Natural killer cell (primary cell): ENCODE measurements at regions not wholly inside any gene's neighbourhood (a gene's known extent, or its start where the extent isn't known, plus 50 kb on each side); places are given as distances from the start of the nearest gene placed in this dataset.

ENCODE experiments used
- ATAC-seq, 3 donors: fragments of 150-1000 bp in 2 of 3; fragments of 200-7000 bp in 1 of 3; cut with Tn5 transposase; 1 replicate in 1 of 3; 2 replicates in 2 of 3; pipeline ENCODE4 v1.10.0; 2021; ENCODE audit warnings: mild to moderate bottlenecking in 2 of 3, moderate library complexity in 2 of 3
- DNase-seq, 2 donors: peaks; one replicate each; pipeline versions ENCODE4 v3.0.0 to v3.0.0-alpha.2; 2013 to 2021; ENCODE audit warnings: mixed read lengths in 1 of 2
- H3K27ac ChIP-seq: one replicate; pipeline ENCODE4 v1.5.1; 2013; ENCODE audit warnings: mild to moderate bottlenecking, low read length
- H3K27me3 ChIP-seq: one replicate; pipeline ENCODE4 v1.6.1; 2013; ENCODE audit warnings: low read length; ENCODE audit not compliant: control insufficient read depth, insufficient read depth
- H3K36me3 ChIP-seq: one replicate; pipeline ENCODE4 v1.6.1; 2013; ENCODE audit warnings: low read length; ENCODE audit not compliant: control insufficient read depth, insufficient read depth
- H3K4me1 ChIP-seq: one replicate; pipeline ENCODE4 v1.6.1; 2013; ENCODE audit warnings: low read length; ENCODE audit not compliant: control insufficient read depth, insufficient read depth
- H3K4me3 ChIP-seq: one replicate; pipeline ENCODE4 v1.5.1; 2013; ENCODE audit warnings: low read length
- H3K9me3 ChIP-seq: one replicate; pipeline ENCODE4 v1.6.1; 2013; ENCODE audit warnings: low read length; ENCODE audit not compliant: control insufficient read depth, insufficient read depth
- H3K27ac Mint-ChIP-seq, 2 donors: one replicate each; pipeline ENCODE4 v1.8.0; 2022; ENCODE audit warnings: mild to moderate bottlenecking in 2 of 2, mixed read lengths in 2 of 2, moderate library complexity in 1 of 2
- H3K27me3 Mint-ChIP-seq, 2 donors: one replicate each; pipeline ENCODE4 v1.8.0; 2022; ENCODE audit warnings: low read depth in 2 of 2, mixed read lengths in 2 of 2
- H3K36me3 Mint-ChIP-seq: one replicate; pipeline ENCODE4 v1.8.0; 2022; ENCODE audit warnings: mixed read lengths
- H3K4me1 Mint-ChIP-seq, 2 donors: one replicate each; pipeline ENCODE4 v1.8.0; 2022; ENCODE audit warnings: mixed read lengths in 2 of 2
- H3K4me3 Mint-ChIP-seq: one replicate; pipeline ENCODE4 v1.8.0; 2022; ENCODE audit warnings: mild to moderate bottlenecking, moderate library complexity, mixed read lengths
- H3K9me3 Mint-ChIP-seq, 2 donors: one replicate each; pipeline ENCODE4 v1.8.0; 2022; ENCODE audit warnings: mixed read lengths in 2 of 2
- CTCF ChIP-seq: fragments of 200-600 bp; IDR thresholded peaks from one replicate; pipeline ENCODE4 v1.8.0; 2022; ENCODE audit warnings: antibody characterized with exemption
- WGBS: methylation state at CpG from one replicate; pipeline ENCODE4 v1.1.7; 2013; ENCODE audit warnings: missing lambda C conversion rate; ENCODE audit not compliant: insufficient coverage; 5-methylcytosine and 5-hydroxymethylcytosine counted together
- intact Hi-C: fragments of 100-400 bp; cut with micrococcal nuclease; formaldehyde crosslinking; loops from one replicate; pipeline ENCODE4 v1.14.2; 2022

- 89% methylated on average over 3 of the region's 3 CpGs for WGBS
- DNase-seq = no peak
- no peak overlapping the region for H3K4me3 ChIP-seq
- H3K27me3 ChIP-seq = no peaks in the 10 kb centered on the region
- H3K9me3 ChIP-seq = no peaks in the 10 kb centered on the region
- no peaks in the 10 kb centered on the region for H3K4me1 ChIP-seq
- no peak overlapping the region for H3K4me3 Mint-ChIP-seq
- no peak overlapping the region for H3K27ac ChIP-seq
- H3K27ac Mint-ChIP-seq = no peak overlapping the region
- H3K27me3 Mint-ChIP-seq = no peaks in the 10 kb centered on the region
- H3K4me1 Mint-ChIP-seq = no peaks in the 10 kb centered on the region
- no peak for TF ChIP-seq CTCF
- no peaks in the 10 kb centered on the region for H3K36me3 ChIP-seq
- intact Hi-C loops = no loop called here
- no peaks in the 10 kb centered on the region for H3K36me3 Mint-ChIP-seq
- no peak for ATAC-seq
- no peaks in the 10 kb centered on the region for H3K9me3 Mint-ChIP-seq
These were observed 235.3 kb upstream of the GOLIM4 start for GRCh38 chr3:168330983-168331382.

- no peaks in the 10 kb centered on the region for H3K9me3 Mint-ChIP-seq
- H3K4me1 Mint-ChIP-seq = no peaks in the 10 kb centered on the region
- H3K9me3 ChIP-seq = no peaks in the 10 kb centered on the region
- H3K27me3 Mint-ChIP-seq = no peaks in the 10 kb centered on the region
- TF ChIP-seq CTCF = no peak
- no peak for ATAC-seq
- no peaks in the 10 kb centered on the region for H3K36me3 Mint-ChIP-seq
- intact Hi-C loops = no loop called here
- no CpG with 5 or more reads among the region's 1 CpG for WGBS
- H3K27ac Mint-ChIP-seq = no peak overlapping the region
- no peak overlapping the region for H3K4me3 Mint-ChIP-seq
- DNase-seq = no peak
- no peaks in the 10 kb centered on the region for H3K4me1 ChIP-seq
- no peak overlapping the region for H3K4me3 ChIP-seq
- no peaks in the 10 kb centered on the region for H3K36me3 ChIP-seq
- H3K27me3 ChIP-seq = no peaks in the 10 kb centered on the region
- H3K27ac ChIP-seq = no peak overlapping the region
These were observed 232.1 kb upstream of the GOLIM4 start for GRCh38 chr3:168327856-168328255.

GRCh38 chr3:168325684-168326083 lies 230.0 kb upstream of the GOLIM4 start:
- no peaks in the 10 kb centered on the region for H3K4me1 Mint-ChIP-seq
- no peak overlapping the region for H3K27ac Mint-ChIP-seq
- no peaks in the 10 kb centered on the region for H3K9me3 ChIP-seq
- DNase-seq (no peak), ATAC-seq (no peak)
- no peaks in the 10 kb centered on the region for H3K4me1 ChIP-seq
- intact Hi-C loops = no loop called here
- no peak for TF ChIP-seq CTCF
- H3K27me3 Mint-ChIP-seq = no peaks in the 10 kb centered on the region
- H3K36me3 ChIP-seq = no peaks in the 10 kb centered on the region
- peaks cover 0 to under 1% of the 10 kb centered on the region in 2 donors for H3K9me3 Mint-ChIP-seq
- H3K27ac ChIP-seq = no peak overlapping the region
- H3K36me3 Mint-ChIP-seq = no peaks in the 10 kb centered on the region
- H3K4me3 ChIP-seq = no peak overlapping the region
- H3K27me3 ChIP-seq = no peaks in the 10 kb centered on the region
- no peak overlapping the region for H3K4me3 Mint-ChIP-seq

GRCh38 chr3:168322941-168323340 lies 227.2 kb upstream of the GOLIM4 start:
- DNase-seq (no peak), ATAC-seq (no peak)
- Histone ChIP-seq H3K9me3 (no peaks in the 10 kb centered on the region), H3K36me3 (no peaks in the 10 kb centered on the region), H3K4me1 (no peaks in the 10 kb centered on the region), H3K4me3 (no peak overlapping the region), H3K27me3 (no peaks in the 10 kb centered on the region), H3K27ac (no peak overlapping the region)
- intact Hi-C loops = no loop called here
- Mint-ChIP-seq H3K27ac (no peak overlapping the region), H3K4me1 (no peaks in the 10 kb centered on the region), H3K9me3 (peaks cover 0 to 4% of the 10 kb centered on the region in 2 donors), H3K27me3 (no peaks in the 10 kb centered on the region), H3K4me3 (no peak overlapping the region), H3K36me3 (no peaks in the 10 kb centered on the region)
- 74% methylated on average over 4 of the region's 4 CpGs for WGBS
- TF ChIP-seq CTCF = no peak
